ENCODE measurements at regions not wholly inside any gene's neighbourhood (a gene's known extent, or its start where the extent isn't known, plus 50 kb on each side); places are given as distances from the start of the nearest gene placed in this dataset.

- H3K27ac ChIP-seq (replicated peaks), result no peak overlapping the region
- no peak overlapping the region for H3K4me3 ChIP-seq (replicated peaks; ENCODE audit: insufficient read depth, low read length)
- H3K27me3 ChIP-seq (ENCODE audit: insufficient read depth, poor library complexity, severe bottlenecking), result peaks cover 5% of the 10 kb centered on the region
- TF ChIP-seq, protein P1, sequence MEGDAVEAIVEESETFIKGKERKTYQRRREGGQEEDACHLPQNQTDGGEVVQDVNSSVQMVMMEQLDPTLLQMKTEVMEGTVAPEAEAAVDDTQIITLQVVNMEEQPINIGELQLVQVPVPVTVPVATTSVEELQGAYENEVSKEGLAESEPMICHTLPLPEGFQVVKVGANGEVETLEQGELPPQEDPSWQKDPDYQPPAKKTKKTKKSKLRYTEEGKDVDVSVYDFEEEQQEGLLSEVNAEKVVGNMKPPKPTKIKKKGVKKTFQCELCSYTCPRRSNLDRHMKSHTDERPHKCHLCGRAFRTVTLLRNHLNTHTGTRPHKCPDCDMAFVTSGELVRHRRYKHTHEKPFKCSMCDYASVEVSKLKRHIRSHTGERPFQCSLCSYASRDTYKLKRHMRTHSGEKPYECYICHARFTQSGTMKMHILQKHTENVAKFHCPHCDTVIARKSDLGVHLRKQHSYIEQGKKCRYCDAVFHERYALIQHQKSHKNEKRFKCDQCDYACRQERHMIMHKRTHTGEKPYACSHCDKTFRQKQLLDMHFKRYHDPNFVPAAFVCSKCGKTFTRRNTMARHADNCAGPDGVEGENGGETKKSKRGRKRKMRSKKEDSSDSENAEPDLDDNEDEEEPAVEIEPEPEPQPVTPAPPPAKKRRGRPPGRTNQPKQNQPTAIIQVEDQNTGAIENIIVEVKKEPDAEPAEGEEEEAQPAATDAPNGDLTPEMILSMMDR (IDR thresholded peaks at IDR 0.05; ENCODE audit: insufficient read depth, low read length), result no peak
- no peak for TF ChIP-seq POLR2AphosphoS5 (IDR thresholded peaks at IDR 0.05; ENCODE audit: low read depth)
- TF ChIP-seq GABPA (IDR thresholded peaks at IDR 0.05; ENCODE audit: low read depth), result no peak
- TF ChIP-seq SPI1 (IDR thresholded peaks at IDR 0.05; ENCODE audit: borderline replicate concordance, low read depth), result no peak
- TF ChIP-seq, protein P2, sequence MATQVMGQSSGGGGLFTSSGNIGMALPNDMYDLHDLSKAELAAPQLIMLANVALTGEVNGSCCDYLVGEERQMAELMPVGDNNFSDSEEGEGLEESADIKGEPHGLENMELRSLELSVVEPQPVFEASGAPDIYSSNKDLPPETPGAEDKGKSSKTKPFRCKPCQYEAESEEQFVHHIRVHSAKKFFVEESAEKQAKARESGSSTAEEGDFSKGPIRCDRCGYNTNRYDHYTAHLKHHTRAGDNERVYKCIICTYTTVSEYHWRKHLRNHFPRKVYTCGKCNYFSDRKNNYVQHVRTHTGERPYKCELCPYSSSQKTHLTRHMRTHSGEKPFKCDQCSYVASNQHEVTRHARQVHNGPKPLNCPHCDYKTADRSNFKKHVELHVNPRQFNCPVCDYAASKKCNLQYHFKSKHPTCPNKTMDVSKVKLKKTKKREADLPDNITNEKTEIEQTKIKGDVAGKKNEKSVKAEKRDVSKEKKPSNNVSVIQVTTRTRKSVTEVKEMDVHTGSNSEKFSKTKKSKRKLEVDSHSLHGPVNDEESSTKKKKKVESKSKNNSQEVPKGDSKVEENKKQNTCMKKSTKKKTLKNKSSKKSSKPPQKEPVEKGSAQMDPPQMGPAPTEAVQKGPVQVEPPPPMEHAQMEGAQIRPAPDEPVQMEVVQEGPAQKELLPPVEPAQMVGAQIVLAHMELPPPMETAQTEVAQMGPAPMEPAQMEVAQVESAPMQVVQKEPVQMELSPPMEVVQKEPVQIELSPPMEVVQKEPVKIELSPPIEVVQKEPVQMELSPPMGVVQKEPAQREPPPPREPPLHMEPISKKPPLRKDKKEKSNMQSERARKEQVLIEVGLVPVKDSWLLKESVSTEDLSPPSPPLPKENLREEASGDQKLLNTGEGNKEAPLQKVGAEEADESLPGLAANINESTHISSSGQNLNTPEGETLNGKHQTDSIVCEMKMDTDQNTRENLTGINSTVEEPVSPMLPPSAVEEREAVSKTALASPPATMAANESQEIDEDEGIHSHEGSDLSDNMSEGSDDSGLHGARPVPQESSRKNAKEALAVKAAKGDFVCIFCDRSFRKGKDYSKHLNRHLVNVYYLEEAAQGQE (IDR thresholded peaks at IDR 0.05; ENCODE audit: insufficient replicate concordance, low read depth), result no peak
- DNase-seq (ENCODE audit: low read depth in 1 of 2, low spot score in 1 of 2), result no peak
These were observed 103.1 kb upstream of the CDH5 start for GRCh38 chr16:66263168-66263972.

- TF ChIP-seq, protein P1 (IDR thresholded peaks at IDR 0.05; ENCODE audit: insufficient read depth, low read length), result no peak
- TF ChIP-seq GABPA (IDR thresholded peaks at IDR 0.05; ENCODE audit: low read depth) (no peak), SPI1 (IDR thresholded peaks at IDR 0.05; ENCODE audit: borderline replicate concordance, low read depth) (no peak), POLR2AphosphoS5 (IDR thresholded peaks at IDR 0.05; ENCODE audit: low read depth) (no peak)
- TF ChIP-seq, protein P2 (IDR thresholded peaks at IDR 0.05; ENCODE audit: insufficient replicate concordance, low read depth), result no peak
- no peak overlapping the region for H3K27ac ChIP-seq (replicated peaks)
- no peak for DNase-seq (ENCODE audit: low read depth in 1 of 2, low spot score in 1 of 2)
- no peak overlapping the region for H3K4me3 ChIP-seq (replicated peaks; ENCODE audit: insufficient read depth, low read length)
- H3K27me3 ChIP-seq (ENCODE audit: insufficient read depth, poor library complexity, severe bottlenecking), result peaks cover 5% of the 10 kb centered on the region
These were observed 104.0 kb upstream of the CDH5 start for GRCh38 chr16:66262253-66263167.

GRCh38 chr16:66261826-66262225, 104.7 kb upstream of the CDH5 start:
- DNase-seq (ENCODE audit: low read depth in 1 of 2, low spot score in 1 of 2), result no peak
- no peak overlapping the region for H3K27ac ChIP-seq (replicated peaks)
- H3K27me3 ChIP-seq (ENCODE audit: insufficient read depth, poor library complexity, severe bottlenecking), result peaks cover 5% of the 10 kb centered on the region
- H3K4me3 ChIP-seq (replicated peaks; ENCODE audit: insufficient read depth, low read length), result no peak overlapping the region
- TF ChIP-seq, protein P2 (IDR thresholded peaks at IDR 0.05; ENCODE audit: insufficient replicate concordance, low read depth), result no peak
- TF ChIP-seq POLR2AphosphoS5 (IDR thresholded peaks at IDR 0.05; ENCODE audit: low read depth) (no peak), SPI1 (IDR thresholded peaks at IDR 0.05; ENCODE audit: borderline replicate concordance, low read depth) (no peak), GABPA (IDR thresholded peaks at IDR 0.05; ENCODE audit: low read depth) (no peak)
- TF ChIP-seq, protein P1 (IDR thresholded peaks at IDR 0.05; ENCODE audit: insufficient read depth, low read length), result no peak
